ENCODE measurements at regions not wholly inside any gene's neighbourhood (a gene's known extent, or its start where the extent isn't known, plus 50 kb on each side); places are given as distances from the start of the nearest gene placed in this dataset.

- intact Hi-C loops (cut with DNase I) = no loop called here
- no peaks in the 10 kb centered on the region for H3K4me1 ChIP-seq
- ATAC-seq = no peak
- H3K27me3 ChIP-seq (ENCODE audit: low read depth) = no peaks in the 10 kb centered on the region
- no peaks in the 10 kb centered on the region for H3K36me3 ChIP-seq
- no peak for DNase-seq
- no peak for TF ChIP-seq CTCF (IDR thresholded peaks at IDR 0.05)
- H3K9me3 ChIP-seq = no peaks in the 10 kb centered on the region
- no peak overlapping the region for H3K4me3 ChIP-seq
- no peak overlapping the region for H3K27ac ChIP-seq
Observed at GRCh38 chr4:82076809-82077208, 297.0 kb downstream of the HNRNPD start.

GRCh38 chr4:82076359-82076758, 297.4 kb downstream of the HNRNPD start:
- no peak for DNase-seq
- ATAC-seq = no peak
- Histone ChIP-seq H3K27me3 (ENCODE audit: low read depth) (no peaks in the 10 kb centered on the region), H3K27ac (no peak overlapping the region), H3K9me3 (no peaks in the 10 kb centered on the region), H3K4me1 (no peaks in the 10 kb centered on the region), H3K4me3 (no peak overlapping the region), H3K36me3 (no peaks in the 10 kb centered on the region)
- TF ChIP-seq CTCF (IDR thresholded peaks at IDR 0.05) = no peak
- intact Hi-C loops (cut with DNase I) = no loop called here

- no peak overlapping the region for H3K27ac ChIP-seq
- no peak for TF ChIP-seq CTCF (IDR thresholded peaks at IDR 0.05)
- no peaks in the 10 kb centered on the region for H3K36me3 ChIP-seq
- DNase-seq (no peak), ATAC-seq (no peak)
- no peaks in the 10 kb centered on the region for H3K9me3 ChIP-seq
- no peaks in the 10 kb centered on the region for H3K4me1 ChIP-seq
- H3K27me3 ChIP-seq (ENCODE audit: low read depth) = no peaks in the 10 kb centered on the region
- no peak overlapping the region for H3K4me3 ChIP-seq
- intact Hi-C loops (cut with DNase I) = no loop called here
Observed at GRCh38 chr4:82071951-82072350, 301.8 kb downstream of the HNRNPD start.

GRCh38 chr4:82069883-82070638, 303.7 kb downstream of the HNRNPD start:
- no peaks in the 10 kb centered on the region for H3K36me3 ChIP-seq
- H3K9me3 ChIP-seq = no peaks in the 10 kb centered on the region
- no peak for TF ChIP-seq CTCF (IDR thresholded peaks at IDR 0.05)
- intact Hi-C loops (cut with DNase I) = no loop called here
- ATAC-seq (no peak), DNase-seq (no peak)
- no peaks in the 10 kb centered on the region for H3K4me1 ChIP-seq
- no peak overlapping the region for H3K4me3 ChIP-seq
- no peaks in the 10 kb centered on the region for H3K27me3 ChIP-seq (ENCODE audit: low read depth)
- no peak overlapping the region for H3K27ac ChIP-seq

DNA sequence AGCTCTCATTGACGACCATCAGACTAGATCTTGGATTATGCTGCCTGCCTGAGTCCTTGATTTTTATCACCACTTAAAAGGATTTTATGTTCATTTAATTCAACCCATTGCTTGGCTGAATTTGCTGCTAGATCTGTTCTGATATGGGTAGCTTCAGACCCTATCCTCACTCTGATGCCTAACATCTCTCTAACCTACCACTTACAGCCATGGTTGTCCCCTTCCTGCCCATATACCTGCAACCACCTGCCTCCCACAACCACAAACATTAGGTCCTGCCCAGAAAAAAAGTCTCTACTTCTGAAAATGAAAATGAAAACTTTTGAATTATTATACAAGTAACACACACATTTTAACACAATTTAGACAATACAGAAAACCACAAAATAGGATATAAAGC, 310.8 kb downstream of the HNRNPD start:
- Histone ChIP-seq H3K9me3 (no peaks in the 10 kb centered on the region), H3K27ac (no peak overlapping the region), H3K27me3 (ENCODE audit: low read depth) (no peaks in the 10 kb centered on the region), H3K36me3 (no peaks in the 10 kb centered on the region), H3K4me3 (no peak overlapping the region), H3K4me1 (no peaks in the 10 kb centered on the region)
- no peak for TF ChIP-seq CTCF (IDR thresholded peaks at IDR 0.05)
- ATAC-seq = no peak
- no peak for DNase-seq
- intact Hi-C loops (cut with DNase I) = no loop called here
